ENCODE measurements at regions not wholly inside any gene's neighbourhood (a gene's known extent, or its start where the extent isn't known, plus 50 kb on each side); places are given as distances from the start of the nearest gene placed in this dataset.

DNA sequence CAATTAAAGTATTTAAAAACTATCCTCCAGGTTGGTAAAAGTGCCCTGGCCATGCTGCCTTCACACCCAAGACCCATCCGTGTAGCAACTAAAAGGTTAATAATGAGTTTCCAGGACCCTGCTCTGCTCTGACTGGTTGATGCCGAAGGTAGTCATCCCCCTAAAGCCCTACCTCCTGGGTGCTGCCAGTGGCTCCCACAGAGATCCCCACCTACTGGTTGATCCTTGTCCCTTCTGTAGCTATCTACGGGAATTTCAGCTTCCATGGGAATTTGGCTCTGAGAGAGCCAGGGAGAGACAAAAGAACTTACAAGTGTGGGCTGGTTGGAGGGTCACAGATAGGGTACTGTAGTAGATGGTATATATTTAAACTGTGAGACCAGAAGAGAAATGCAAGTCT lies 110.6 kb upstream of the NANOGP8 start:
- intact Hi-C loops (cut with DNase I) = no loop called here
- DNase-seq (no peak), ATAC-seq (ENCODE audit: low FRiP score) (no peak)
- Histone ChIP-seq H3K4me3 (ENCODE audit: low read length in 2 of 2) (no peak overlapping the region), H3K9me3 (ENCODE audit: control insufficient read depth, low read length) (peaks cover 2% of the 10 kb centered on the region), H3K36me3 (ENCODE audit: control insufficient read depth in 1 of 2, insufficient read depth in 2 of 2, low read length in 1 of 2) (no peaks in the 10 kb centered on the region), H3K4me1 (ENCODE audit: control insufficient read depth in 1 of 2, insufficient read depth in 2 of 2, low read length in 2 of 2) (no peaks in the 10 kb centered on the region), H3K27ac (ENCODE audit: low read depth in 1 of 2, low read length in 2 of 2) (no peak overlapping the region), H3K27me3 (ENCODE audit: control insufficient read depth in 1 of 2, insufficient read depth in 2 of 2, low read length in 1 of 2) (no peaks in the 10 kb centered on the region)
- 80 to 84% methylated on average over 3 of the region's 3 CpGs for WGBS, 2 donors

DNA sequence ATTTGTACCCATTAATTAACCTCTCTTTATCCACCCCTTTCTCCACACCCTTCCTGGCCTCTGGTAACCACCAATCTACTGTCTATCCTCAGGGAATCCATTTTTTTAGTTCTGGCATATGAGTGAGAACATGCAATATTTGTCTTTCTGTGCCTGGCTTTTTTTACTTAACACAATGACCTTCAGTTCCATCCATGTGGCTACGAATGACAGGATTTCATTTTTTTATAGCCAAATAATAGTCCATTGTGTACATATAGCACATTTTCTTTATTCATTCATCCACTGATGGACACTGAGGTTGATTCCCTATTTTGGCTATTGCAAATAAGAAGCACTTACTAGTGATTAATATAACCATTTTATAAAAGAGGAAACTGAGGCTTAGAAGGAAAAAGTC lies 109.9 kb upstream of the NANOGP8 start:
- Histone ChIP-seq H3K9me3 (ENCODE audit: control insufficient read depth, low read length) (peaks cover 2% of the 10 kb centered on the region), H3K4me1 (ENCODE audit: control insufficient read depth in 1 of 2, insufficient read depth in 2 of 2, low read length in 2 of 2) (no peaks in the 10 kb centered on the region), H3K27me3 (ENCODE audit: control insufficient read depth in 1 of 2, insufficient read depth in 2 of 2, low read length in 1 of 2) (no peaks in the 10 kb centered on the region), H3K27ac (ENCODE audit: low read depth in 1 of 2, low read length in 2 of 2) (no peak overlapping the region), H3K36me3 (ENCODE audit: control insufficient read depth in 1 of 2, insufficient read depth in 2 of 2, low read length in 1 of 2) (no peaks in the 10 kb centered on the region), H3K4me3 (ENCODE audit: low read length in 2 of 2) (no peak overlapping the region)
- DNase-seq (no peak), ATAC-seq (ENCODE audit: low FRiP score) (no peak)
- intact Hi-C loops (cut with DNase I) = no loop called here
- WGBS, 2 donors = 75 to 78% methylated on average over 1 of the region's 1 CpG

DNA sequence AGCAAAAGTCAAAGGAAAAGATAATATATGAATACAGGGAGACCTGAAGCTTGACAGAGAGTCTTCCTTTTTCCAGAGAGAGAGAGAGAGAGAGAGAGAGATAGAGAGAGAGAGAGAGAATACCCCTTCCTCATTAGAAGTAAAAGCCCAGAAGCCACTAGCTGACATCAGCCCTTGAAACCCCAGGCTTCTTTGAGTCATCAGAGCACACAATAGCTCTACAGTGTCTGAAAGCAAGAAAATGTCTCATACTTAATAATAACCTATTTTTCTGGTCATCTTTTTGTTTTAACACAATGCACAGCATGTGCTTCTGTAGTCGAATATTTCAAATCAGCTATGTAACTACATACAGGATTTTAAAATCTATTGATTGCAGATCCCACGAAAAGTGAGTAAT lies 109.2 kb upstream of the NANOGP8 start:
- Histone ChIP-seq H3K4me3 (ENCODE audit: low read length in 2 of 2) (no peak overlapping the region), H3K36me3 (ENCODE audit: control insufficient read depth in 1 of 2, insufficient read depth in 2 of 2, low read length in 1 of 2) (no peaks in the 10 kb centered on the region), H3K9me3 (ENCODE audit: control insufficient read depth, low read length) (peaks cover 2% of the 10 kb centered on the region), H3K27me3 (ENCODE audit: control insufficient read depth in 1 of 2, insufficient read depth in 2 of 2, low read length in 1 of 2) (no peaks in the 10 kb centered on the region), H3K27ac (ENCODE audit: low read depth in 1 of 2, low read length in 2 of 2) (no peak overlapping the region), H3K4me1 (ENCODE audit: control insufficient read depth in 1 of 2, insufficient read depth in 2 of 2, low read length in 2 of 2) (no peaks in the 10 kb centered on the region)
- DNase-seq (no peak), ATAC-seq (ENCODE audit: low FRiP score) (no peak)
- WGBS, 2 donors = 90% methylated on average over 2 of the region's 2 CpGs
- intact Hi-C loops (cut with DNase I) = no loop called here

DNA sequence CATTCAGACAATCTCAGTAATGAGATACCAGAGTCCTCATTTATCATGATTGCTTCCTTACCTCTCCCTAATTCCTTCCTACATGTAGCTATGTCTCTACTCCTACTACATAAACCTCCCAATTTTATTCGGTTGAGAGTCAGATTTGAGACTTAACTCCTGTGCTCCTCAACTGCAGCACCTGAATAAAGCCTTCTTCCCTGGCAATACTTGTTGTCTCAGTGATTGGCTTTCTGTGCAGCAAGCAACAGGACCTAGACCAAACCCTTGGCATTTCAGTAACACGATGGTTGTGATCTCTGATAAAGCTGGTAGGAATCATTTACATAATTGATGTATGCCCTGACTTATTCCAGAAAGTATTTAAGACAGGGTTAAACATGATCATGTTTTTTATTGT lies 106.7 kb upstream of the NANOGP8 start:
- WGBS, 2 donors = 75 to 87% methylated on average over 2 of the region's 2 CpGs
- Histone ChIP-seq H3K9me3 (ENCODE audit: control insufficient read depth, low read length) (peaks cover 2% of the 10 kb centered on the region), H3K4me3 (ENCODE audit: low read length in 2 of 2) (no peak overlapping the region), H3K27ac (ENCODE audit: low read depth in 1 of 2, low read length in 2 of 2) (no peak overlapping the region), H3K27me3 (ENCODE audit: control insufficient read depth in 1 of 2, insufficient read depth in 2 of 2, low read length in 1 of 2) (no peaks in the 10 kb centered on the region), H3K4me1 (ENCODE audit: control insufficient read depth in 1 of 2, insufficient read depth in 2 of 2, low read length in 2 of 2) (no peaks in the 10 kb centered on the region), H3K36me3 (ENCODE audit: control insufficient read depth in 1 of 2, insufficient read depth in 2 of 2, low read length in 1 of 2) (no peaks in the 10 kb centered on the region)
- intact Hi-C loops (cut with DNase I) = no loop called here
- DNase-seq (no peak), ATAC-seq (ENCODE audit: low FRiP score) (no peak)

DNA sequence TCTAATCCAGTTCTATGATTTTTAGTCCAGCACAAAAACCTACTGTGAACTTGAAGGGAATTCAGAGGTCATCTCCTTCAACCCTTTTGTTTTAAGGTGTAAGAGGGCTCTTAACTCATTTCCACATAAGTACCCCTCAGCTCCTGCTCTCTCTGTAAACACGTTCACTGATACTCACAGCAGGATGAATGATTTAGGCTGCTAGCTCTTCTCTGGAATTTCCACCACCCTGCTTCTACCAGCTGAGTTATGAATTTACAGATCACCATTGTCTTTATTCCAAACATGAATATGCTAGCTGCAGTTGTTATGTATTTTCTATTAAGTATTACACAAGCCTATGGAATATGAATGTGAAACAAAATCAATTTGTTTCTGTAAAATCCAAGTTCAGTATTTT lies 101.3 kb upstream of the NANOGP8 start:
- no peaks in the 10 kb centered on the region for H3K9me3 ChIP-seq (ENCODE audit: control insufficient read depth, low read length)
- WGBS, 2 donors = 58 to 69% methylated on average over 1 of the region's 1 CpG
- H3K4me1 ChIP-seq (ENCODE audit: control insufficient read depth in 1 of 2, insufficient read depth in 2 of 2, low read length in 2 of 2) = no peaks in the 10 kb centered on the region
- ATAC-seq (ENCODE audit: low FRiP score) (no peak), DNase-seq (no peak)
- H3K4me3 ChIP-seq (ENCODE audit: low read length in 2 of 2) = no peak overlapping the region
- intact Hi-C loops (cut with DNase I) = no loop called here
- no peak overlapping the region for H3K27ac ChIP-seq (ENCODE audit: low read depth in 1 of 2, low read length in 2 of 2)
- no peaks in the 10 kb centered on the region for H3K27me3 ChIP-seq (ENCODE audit: control insufficient read depth in 1 of 2, insufficient read depth in 2 of 2, low read length in 1 of 2)
- no peaks in the 10 kb centered on the region for H3K36me3 ChIP-seq (ENCODE audit: control insufficient read depth in 1 of 2, insufficient read depth in 2 of 2, low read length in 1 of 2)

DNA sequence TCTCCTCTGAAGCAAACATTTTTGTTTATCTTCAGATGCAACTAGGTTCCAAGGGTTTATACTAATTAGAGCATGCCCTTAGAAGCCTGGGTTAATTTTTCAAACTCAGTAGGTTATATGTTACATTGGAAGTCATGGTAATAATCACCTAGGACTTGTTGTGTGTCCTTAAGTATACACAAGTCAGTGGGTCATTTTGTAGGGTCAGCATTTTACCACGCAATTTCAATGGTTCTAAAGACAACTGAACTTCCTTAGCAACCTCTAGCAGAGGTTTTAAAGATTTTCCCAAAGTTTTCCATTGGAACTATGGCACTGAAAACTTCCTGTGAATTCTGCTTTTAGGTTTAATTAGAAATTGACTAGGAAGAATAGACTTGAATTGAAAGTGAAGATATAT lies 99.6 kb upstream of the NANOGP8 start:
- WGBS, 2 donors = 64 to 71% methylated on average over 1 of the region's 1 CpG
- H3K4me1 ChIP-seq (ENCODE audit: control insufficient read depth in 1 of 2, insufficient read depth in 2 of 2, low read length in 2 of 2) = no peaks in the 10 kb centered on the region
- DNase-seq (no peak), ATAC-seq (ENCODE audit: low FRiP score) (no peak)
- H3K27me3 ChIP-seq (ENCODE audit: control insufficient read depth in 1 of 2, insufficient read depth in 2 of 2, low read length in 1 of 2) = no peaks in the 10 kb centered on the region
- peaks cover 1% of the 10 kb centered on the region for H3K9me3 ChIP-seq (ENCODE audit: control insufficient read depth, low read length)
- H3K27ac ChIP-seq (ENCODE audit: low read depth in 1 of 2, low read length in 2 of 2) = no peak overlapping the region
- no peak overlapping the region for H3K4me3 ChIP-seq (ENCODE audit: low read length in 2 of 2)
- no peaks in the 10 kb centered on the region for H3K36me3 ChIP-seq (ENCODE audit: control insufficient read depth in 1 of 2, insufficient read depth in 2 of 2, low read length in 1 of 2)
- intact Hi-C loops (cut with DNase I) = no loop called here

DNA sequence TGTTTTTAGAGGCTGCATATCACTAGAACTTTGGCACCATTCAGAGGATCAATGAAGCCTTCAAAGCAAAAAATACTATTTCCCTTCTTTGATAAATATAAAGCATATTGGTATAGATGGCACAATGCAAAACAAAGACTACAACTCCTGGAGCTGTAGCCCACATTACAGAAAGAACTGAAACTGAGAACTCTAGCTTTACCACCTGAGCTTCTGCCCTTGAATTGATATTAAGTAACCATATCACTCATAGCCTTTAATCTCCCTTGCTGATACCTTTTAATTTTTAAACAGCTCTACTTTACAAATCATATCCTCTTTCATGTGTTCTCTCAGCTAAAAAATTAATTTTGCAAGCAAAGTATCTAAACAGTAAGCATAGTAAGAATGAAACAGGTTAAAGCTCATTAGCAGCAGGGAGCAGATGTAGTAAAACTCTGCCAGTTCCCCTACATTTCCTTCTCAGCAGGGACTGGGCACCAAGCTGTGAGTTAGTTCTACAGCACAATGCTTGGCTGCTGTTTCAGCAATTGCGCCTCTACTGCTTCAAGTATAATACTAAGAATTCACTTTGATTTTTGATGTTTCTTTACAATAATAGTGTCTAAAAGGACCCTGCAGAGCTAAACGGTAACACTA lies 97.9 kb upstream of the NANOGP8 start:
- Histone ChIP-seq H3K9me3 (ENCODE audit: control insufficient read depth, low read length) (peaks cover 1% of the 10 kb centered on the region), H3K4me3 (ENCODE audit: low read length in 2 of 2) (no peak overlapping the region), H3K36me3 (ENCODE audit: control insufficient read depth in 1 of 2, insufficient read depth in 2 of 2, low read length in 1 of 2) (no peaks in the 10 kb centered on the region), H3K4me1 (ENCODE audit: control insufficient read depth in 1 of 2, insufficient read depth in 2 of 2, low read length in 2 of 2) (no peaks in the 10 kb centered on the region), H3K27me3 (ENCODE audit: control insufficient read depth in 1 of 2, insufficient read depth in 2 of 2, low read length in 1 of 2) (no peaks in the 10 kb centered on the region), H3K27ac (ENCODE audit: low read depth in 1 of 2, low read length in 2 of 2) (no peak overlapping the region)
- DNase-seq = no peak
- ATAC-seq (ENCODE audit: low FRiP score) = no peak
- intact Hi-C loops (cut with DNase I) = no loop called here
- 29% methylated on average over 2 of the region's 2 CpGs for WGBS, 2 donors

DNA sequence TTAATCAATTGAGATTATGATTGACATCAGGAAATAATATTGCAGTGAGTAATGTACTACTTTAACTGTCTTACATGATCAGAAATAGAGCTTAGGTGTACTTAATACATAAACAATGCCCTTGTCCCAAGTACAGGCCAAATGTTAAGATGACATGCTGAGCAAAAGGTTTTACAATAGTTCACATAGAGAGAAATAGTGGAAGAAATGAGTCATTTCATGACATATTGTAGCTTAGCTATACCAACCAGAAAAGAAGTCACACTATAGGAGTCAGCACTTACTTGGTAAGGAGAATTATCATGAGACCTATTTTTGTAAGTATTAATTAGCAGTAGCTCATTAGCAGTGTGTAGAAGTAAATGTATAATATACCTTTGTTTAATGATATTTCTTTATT lies 96.4 kb upstream of the NANOGP8 start:
- Histone ChIP-seq H3K9me3 (ENCODE audit: control insufficient read depth, low read length) (peaks cover 1% of the 10 kb centered on the region), H3K27ac (ENCODE audit: low read depth in 1 of 2, low read length in 2 of 2) (no peak overlapping the region), H3K4me3 (ENCODE audit: low read length in 2 of 2) (no peak overlapping the region), H3K36me3 (ENCODE audit: control insufficient read depth in 1 of 2, insufficient read depth in 2 of 2, low read length in 1 of 2) (no peaks in the 10 kb centered on the region), H3K4me1 (ENCODE audit: control insufficient read depth in 1 of 2, insufficient read depth in 2 of 2, low read length in 2 of 2) (no peaks in the 10 kb centered on the region), H3K27me3 (ENCODE audit: control insufficient read depth in 1 of 2, insufficient read depth in 2 of 2, low read length in 1 of 2) (no peaks in the 10 kb centered on the region)
- no peak for ATAC-seq (ENCODE audit: low FRiP score)
- DNase-seq = no peak
- intact Hi-C loops (cut with DNase I) = no loop called here

DNA sequence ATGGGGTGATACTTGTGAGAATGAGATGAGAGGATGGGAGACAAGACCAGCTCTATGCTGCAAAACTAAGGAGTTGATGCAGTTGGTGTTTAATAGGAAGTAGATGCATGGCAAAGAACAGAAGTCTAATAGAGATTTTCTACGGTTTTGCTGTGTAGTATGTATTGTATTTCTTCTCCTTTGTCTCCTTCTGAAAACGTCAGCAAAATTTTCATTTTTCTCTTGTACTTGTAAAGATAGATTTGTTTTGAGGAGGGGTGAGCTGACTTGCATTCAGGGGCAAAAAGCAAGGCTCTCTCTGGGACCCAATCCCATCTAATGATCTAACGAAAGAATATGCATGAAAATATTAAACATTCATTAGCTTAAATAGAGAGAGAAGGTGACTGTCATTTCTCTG lies 94.6 kb upstream of the NANOGP8 start:
- Histone ChIP-seq H3K36me3 (ENCODE audit: control insufficient read depth in 1 of 2, insufficient read depth in 2 of 2, low read length in 1 of 2) (no peaks in the 10 kb centered on the region), H3K4me1 (ENCODE audit: control insufficient read depth in 1 of 2, insufficient read depth in 2 of 2, low read length in 2 of 2) (no peaks in the 10 kb centered on the region), H3K27ac (ENCODE audit: low read depth in 1 of 2, low read length in 2 of 2) (no peak overlapping the region), H3K9me3 (ENCODE audit: control insufficient read depth, low read length) (peaks cover 1% of the 10 kb centered on the region), H3K27me3 (ENCODE audit: control insufficient read depth in 1 of 2, insufficient read depth in 2 of 2, low read length in 1 of 2) (no peaks in the 10 kb centered on the region), H3K4me3 (ENCODE audit: low read length in 2 of 2) (no peak overlapping the region)
- DNase-seq = no peak
- WGBS, 2 donors = 85% methylated on average over 3 of the region's 3 CpGs
- intact Hi-C loops (cut with DNase I) = no loop called here
- ATAC-seq (ENCODE audit: low FRiP score) = no peak
